NCI-H2107 treated with DMSO at 0.1 percent for 48 hours (cell line): ENCODE measurements at regions not wholly inside any gene's neighbourhood (a gene's known extent, or its start where the extent isn't known, plus 50 kb on each side); places are given as distances from the start of the nearest gene placed in this dataset.
A peak's percentile ranks its signal among the peaks of the same experiment; 100 is the strongest.
"Not testable (repeated sequence)": the region's sequence is repeated elsewhere in the genome, so short reads cannot be mapped to it uniquely, and the experiment has no call there.

Experiments used
- DNase-seq: peaks from one replicate; lab custom pipeline; 2025; ENCODE audit not compliant: unreplicated experiment; lab: John Stamatoyannopoulos, UW

DNA sequence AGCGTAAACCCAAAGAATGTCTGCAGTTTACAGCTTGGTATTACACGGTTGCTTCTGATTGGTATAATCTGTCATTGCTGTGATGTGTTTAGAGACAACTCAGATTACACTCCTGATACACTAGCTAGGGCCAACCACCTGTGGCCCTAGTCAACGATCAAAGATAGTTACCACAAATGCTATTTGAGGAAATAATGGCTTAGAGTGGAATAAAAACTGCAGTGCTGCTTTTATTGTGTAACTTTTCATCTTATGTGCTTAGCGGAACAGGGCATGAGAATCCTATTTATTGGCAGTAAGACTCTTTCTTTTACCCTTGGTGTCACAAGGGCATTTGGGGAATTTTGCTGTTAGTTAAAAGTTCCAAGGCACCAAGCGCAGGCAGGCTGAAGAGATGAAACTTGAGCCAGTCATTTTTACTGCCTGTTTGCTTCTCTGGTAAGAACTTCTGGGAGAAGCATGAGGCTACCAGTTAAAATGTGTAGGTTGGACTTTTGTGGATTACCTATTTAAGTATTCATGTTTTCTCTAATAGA lies 363.3 kb downstream of the KCNRG start:
- DNase-seq, result peak; percentile 61

DNA sequence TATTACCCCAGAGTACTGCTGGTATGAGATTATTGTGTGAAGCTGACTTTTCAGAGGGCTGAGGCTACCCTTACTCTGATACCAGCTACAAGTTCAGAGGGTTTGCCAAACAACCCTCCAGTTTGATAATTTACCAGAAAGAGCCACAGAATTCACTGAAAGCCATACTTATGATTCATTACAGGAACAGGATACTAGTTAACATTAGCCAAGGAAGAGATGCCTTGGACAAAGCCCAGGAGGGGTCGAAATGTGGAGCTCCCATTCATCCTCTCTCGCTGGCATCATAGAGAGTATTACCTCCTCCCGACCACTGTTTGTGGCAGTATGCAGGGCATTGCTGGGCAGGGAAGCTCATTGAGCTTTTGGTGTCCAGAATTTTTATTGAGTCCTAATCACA lies 364.3 kb downstream of the KCNRG start:
- no peak for DNase-seq

DNA sequence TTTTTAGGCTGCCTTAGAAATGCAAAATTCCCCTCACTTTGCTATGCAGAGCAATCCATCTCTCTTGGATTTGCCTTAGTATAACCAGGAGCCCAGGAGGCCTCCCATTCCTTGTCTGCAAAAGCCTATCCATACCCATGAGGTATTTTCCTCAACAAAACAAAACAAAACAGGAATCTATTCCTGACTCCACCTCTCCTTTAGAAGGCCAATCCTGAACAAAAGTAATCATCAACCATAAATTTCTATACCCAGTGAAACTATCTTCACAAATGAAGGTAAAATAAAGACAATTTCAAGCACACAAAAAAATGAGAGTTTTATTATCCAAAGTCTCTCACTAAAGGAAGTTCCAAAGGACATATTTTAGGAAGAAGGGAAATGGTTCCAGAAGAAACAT lies 365.7 kb downstream of the KCNRG start:
- DNase-seq, result no peak

DNA sequence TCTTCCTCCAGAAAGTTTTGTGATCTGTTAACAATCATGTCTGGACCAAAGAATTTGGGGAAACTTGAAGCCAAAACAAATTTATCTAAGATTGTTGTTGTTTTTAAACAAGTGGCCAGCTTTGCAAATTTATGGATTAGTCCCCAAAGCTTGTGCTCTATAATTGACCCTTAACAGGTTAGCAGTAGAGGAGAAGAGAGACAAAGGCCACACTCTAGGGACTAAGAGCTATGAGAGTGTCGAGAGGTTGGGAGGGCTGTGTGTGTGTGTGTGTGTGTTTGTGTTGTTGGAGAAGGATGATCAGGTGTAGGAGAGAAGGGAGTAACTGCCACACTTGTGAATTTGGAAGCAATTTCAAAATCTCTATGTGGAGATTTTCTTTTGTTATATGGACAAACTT lies 367.3 kb downstream of the KCNRG start:
- DNase-seq, result no peak

DNA sequence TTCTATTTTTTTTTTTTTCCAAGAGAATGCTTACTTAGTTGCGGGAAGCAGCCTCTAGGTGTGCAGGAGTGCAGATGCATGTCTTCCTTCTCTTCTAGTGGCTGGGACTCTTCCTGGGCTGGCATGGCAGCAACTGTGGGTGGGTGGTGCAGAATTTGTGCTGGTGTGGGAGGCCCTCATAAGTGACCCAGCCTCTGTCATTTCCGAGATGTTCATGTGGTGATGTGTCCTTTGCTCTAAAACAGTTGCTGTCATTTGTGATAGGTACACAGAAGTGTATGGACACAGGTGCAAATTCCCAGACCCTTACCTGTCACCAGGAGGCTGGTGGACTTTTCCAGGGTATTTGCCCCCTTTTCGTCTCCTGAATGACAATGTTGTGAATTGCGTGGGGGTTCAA lies 367.7 kb downstream of the KCNRG start:
- no peak for DNase-seq

DNA sequence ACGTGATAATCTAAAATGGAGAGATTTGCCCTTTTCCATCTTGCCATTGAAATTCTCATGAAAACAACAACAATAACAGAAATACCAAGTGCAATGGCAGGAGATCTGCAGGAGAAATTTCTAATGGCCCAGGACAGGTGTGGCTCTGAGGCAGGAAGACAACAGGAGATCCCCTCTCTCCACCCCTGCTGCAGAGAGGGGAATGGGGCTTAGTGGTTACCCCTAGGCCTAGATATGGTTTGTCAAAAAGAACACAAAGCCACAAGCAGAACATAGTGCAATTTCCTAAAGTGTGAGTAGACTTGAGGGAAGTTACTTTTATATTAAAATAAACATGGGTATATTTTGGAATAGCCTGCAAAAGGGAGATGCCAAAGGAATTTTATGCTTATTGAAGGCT lies 369.5 kb downstream of the KCNRG start:
- DNase-seq, result no peak

DNA sequence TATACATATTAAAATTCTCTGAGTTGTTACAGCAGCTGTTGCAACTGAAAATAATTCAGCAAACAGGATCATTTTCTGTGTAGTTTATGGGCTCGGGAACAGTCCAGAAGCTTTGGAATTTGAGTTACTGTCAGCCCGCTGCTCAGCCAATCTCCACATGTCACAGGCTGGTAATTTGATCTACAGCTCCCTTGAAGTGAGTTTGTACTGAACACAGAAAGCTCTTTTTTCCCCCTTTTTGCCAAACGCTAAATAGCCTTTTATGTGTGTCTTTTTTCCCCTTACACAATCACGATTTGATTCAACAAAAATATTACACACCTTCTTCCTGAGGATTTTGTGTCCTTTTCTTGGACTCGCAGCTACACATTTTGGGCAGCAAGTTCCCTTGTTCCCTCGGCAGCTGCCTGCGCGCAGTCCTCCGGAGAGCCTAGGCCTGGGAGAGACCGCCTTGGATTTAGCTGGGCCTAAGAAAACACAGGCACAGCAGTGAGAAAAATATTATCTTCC lies 371.4 kb downstream of the KCNRG start:
- DNase-seq, result peak; percentile 54

DNA sequence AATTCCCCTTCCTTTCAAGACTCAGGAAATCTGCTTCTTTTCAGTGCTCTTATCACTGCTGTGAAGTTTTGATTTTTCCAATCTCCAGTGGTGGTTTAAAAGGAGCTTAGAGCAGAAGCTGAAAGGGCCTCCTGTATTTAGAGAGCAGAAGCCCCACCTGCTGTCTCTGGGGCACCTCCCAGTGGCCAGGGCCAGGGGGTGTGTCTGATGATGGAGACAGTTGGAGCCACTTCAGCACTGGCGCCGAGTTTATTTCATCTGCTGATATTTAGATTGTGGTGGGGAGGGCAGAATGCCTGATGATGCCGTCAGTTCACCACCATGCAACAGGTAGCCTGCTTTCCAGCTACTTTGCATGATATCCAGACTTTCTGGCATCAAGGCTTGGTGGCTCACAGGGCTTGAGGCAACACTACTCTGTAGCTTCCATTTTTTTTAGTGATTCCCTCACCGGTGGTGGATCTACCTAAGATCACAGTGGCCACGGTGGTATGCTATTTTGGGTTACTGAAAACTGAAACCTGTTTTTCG lies 371.9 kb downstream of the KCNRG start:
- DNase-seq, result peak; percentile 69

DNA sequence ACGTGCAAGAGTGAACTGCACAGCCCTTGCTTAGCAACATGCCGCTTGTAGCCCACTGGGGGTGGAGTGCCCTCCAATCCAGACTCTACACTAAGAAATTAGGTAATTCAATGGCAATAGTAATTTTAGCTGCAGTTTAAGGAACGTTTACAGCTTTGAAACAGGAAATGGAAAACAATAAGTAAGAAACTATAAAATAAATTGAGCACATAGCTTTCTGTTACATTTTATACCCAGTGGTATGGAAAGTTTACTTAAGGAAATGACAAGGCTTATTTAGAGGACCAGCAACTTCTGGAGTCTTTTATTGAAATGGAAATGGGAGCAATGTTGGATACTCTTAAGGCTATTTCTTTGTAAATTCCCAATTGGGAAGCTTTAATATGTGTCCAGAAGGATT lies 373.2 kb downstream of the KCNRG start:
- no peak for DNase-seq

DNA sequence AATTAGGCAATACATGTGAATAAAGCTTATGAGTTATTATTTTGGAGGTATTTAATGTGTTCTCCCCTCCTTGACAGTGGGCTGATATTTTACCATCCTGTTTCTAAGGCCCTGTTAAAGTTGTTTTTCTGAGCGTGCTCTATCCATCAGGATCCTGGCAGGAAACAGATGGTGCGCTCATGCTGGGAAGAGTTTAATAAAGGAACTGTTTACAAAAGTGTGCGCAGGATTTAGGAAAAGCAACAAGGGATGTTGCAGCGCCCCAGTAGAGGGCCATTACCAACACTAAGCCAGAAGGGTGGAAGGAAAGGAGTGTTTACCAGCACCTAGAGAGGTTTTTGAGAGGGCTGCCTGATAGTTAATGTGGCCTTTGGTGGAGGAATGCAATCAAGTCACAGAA lies 374.5 kb downstream of the KCNRG start:
- DNase-seq, result peak; percentile 55

DNA sequence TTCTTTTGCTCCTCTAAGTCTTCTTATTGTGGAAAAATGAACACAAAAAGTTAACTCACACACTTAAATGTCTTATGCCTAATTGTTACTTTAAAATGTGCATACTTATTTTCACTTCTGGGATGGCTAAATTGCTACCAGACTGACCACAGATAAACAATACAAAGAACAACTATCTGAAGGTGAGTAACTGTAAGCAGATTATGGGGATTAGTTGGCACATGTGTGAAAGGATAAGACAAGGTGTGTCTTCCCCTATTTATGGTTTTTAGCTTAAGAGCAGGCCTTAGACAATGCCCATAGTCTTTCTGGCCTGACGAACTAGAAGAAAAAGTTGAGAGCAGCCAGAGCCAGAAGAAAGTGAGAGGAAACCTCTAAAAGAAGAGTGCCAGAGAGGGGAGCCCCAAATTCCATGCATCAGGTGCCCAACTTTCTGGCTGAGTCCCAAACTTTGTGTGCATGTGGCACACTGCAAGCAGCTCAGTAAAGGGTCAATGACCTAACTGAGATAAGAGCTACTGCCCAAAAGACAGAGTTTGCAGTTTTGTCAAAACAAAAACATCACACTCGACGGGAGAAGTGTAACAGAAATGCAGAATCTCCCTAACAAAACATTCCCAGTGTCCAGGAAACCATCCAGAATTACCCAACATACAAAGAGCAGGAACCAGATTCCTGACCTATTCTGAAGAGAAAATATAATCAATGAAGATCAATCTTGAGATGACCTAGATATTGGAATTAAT lies 375.4 kb downstream of the KCNRG start:
- no peak for DNase-seq

DNA sequence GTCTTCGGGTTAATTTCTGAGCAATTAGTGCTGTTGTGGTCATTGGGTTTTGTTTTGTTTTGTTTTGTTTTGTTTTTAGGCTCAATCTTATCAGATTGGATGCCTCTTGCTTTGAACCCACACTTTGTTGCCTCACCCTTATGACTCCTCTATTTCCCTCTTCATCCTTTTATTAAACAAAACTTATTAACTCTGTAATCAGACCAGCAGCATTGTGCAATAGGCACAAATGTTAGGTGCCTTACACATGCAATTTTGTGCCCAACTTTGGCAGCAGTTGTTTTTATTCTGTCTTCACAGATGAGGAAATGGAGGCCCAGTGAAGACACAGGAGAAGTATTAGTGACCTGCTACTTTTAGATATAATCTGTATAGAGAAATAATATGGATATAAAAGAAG lies 377.7 kb downstream of the KCNRG start:
- no peak for DNase-seq

DNA sequence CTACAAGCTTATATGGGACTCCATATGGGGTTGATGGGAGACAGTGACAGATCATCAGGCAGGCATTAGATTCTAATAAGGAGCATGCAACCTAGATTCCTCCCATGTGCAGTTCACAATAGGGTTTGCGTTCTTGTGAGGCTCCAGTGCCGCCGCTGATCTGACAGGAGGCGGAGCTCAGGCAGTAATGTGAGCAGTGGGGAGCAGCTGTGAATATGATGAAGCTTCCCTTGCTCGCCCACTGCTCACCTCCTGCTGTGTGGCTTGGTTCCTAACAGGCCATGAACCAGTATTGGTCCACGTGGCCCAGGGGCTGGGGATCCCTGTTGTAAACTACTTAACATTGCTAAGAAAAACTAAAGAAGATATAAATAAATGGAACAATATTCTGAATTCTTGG lies 378.4 kb downstream of the KCNRG start:
- peak; percentile 37 for DNase-seq

DNA sequence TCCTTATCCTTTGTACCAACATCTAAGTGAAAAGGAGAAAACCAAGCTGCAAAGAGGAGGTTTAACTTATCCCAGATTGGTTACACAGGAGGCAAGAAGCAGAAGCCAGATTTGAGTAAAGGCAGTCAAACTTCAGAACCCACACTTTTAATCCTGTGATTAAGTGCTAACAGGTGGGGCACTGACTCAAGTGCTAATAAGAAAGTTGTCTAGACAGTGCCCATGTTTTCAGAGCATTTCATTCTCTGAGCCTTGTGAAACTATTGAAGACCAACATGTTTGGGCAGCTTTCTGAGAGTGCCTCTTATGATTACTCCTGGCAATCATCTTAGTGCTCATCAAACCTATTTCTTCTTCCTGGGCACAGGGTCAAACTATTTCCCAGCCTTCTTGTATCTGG lies 380.8 kb downstream of the KCNRG start:
- no peak for DNase-seq

DNA sequence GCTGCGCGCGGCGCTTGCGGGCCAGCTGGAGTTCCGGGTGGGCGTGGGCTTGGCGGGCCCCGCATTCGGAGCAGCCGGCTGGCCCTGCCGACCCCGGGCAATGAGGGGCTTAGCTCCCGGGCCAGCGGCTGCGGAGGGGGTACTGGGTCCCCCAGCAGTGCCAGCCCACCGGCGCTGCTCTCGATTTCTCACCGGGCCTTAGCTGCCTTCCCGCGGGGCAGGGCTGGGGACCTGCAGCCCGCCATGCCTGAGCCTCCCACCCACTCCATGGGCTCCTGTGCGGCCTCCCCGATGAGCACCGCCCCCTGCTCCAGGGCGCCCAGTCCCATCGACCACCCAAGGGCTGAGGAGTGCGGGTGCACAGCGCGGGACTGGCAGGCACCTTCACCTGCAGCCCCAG lies 381.4 kb downstream of the KCNRG start:
- DNase-seq, result not testable (repeated sequence)

DNA sequence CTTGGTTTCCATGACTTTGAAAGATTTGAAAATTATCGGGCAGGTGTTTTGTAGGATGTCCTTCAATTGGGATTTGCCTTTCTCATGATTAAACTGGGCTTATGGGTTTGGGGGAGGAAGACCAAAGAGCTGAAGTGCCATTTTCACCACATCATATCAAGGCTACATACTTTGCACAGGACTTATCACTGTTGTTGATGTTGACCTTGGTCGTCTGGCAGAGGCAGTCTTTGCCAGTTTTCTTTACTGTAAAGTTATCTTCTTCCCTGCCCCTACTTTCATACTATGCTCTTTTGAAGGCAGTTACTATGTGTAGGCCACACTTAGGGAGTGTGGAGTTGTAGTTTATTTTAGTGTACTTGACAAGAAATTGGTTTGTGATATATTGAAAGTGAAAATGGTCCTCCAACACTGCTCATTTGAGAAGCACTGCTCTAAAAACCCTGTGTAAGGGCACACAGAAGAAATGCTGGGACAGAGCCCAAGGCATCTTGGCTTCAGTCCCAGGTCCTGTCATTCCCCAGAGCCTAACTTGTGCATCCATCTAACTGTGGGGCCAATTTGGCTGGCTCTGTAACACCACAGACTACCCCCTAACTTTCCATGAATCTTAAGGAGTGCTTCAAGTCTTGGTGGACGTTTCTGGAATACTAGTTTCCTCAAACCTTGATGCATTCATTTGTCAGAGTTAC lies 384.9 kb downstream of the KCNRG start:
- DNase-seq, result no peak

DNA sequence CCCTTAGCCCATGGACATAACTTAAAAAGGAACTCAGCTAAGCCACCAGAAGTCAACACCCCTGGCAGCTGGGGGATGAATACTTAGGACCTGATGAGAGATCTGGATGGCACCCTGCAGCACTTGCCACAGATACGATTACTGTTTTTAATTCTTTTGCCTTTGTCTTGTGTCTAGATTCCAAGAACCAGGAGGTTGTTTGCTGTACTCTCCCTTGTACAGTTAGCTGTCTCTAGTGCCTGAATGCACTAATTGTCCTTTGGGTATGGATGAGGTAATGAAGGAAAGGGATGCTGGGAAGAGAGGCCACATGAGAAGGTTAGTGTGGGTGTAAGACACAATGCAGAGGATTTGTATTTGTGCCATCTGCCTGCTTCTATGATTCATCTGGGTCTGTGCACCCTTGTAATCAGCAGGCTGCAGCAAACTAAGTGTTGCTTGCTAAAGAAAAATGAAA lies 385.8 kb downstream of the KCNRG start:
- peak; percentile 45 for DNase-seq

DNA sequence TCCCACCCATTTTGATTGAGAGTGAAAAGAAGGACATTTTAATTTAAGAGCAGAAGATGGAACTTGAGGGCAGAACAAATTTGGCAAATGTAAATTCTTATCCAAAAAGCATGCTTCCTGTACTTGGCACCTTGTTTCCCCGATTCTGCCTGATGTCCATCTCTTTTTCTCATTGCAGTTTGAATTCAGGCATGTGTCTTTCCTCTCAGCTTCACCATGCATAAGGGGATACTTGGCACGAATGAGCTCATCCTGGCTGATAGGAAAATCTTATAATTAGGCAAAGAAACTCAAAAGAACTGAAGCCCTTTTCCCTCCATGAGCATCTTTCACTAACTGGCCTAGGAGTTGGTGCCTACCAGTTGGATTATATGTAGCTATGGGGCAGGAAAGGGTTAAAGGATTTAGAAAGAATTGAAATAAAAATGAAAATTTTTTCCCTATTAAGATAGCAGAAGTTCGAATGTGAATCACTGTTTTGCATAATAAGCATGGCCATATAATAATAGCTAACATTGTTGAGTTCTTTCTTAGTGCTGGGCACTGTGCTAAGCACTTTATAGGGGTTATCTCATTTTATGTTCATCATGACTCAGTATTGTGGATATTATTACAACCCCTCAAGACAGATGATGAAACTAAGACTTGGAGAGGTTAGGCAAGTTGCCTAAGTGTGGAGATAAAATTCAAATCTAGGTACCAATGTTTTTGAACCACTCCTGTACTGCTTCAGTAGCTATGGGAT lies 386.6 kb downstream of the KCNRG start:
- no peak for DNase-seq

DNA sequence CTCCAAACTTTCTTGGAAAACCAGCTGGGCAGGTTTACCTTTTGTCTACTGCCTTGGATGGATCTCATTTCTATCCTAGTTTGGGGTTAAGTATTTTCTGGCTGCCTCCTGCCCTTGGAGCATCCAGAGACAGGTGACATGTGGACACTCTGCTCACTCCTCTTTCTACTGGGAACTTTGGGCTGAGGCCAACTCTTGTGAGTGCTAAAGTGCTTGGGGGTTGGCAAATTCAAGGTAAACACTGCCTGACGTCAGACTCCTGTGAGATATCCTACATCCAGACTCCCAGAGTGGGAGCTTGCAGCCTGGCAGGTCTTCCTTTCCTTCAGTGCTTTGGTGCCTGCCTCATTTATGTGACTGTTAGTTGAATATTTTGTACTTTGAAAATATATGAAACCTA lies 388.1 kb downstream of the KCNRG start:
- peak; percentile 84 for DNase-seq

DNA sequence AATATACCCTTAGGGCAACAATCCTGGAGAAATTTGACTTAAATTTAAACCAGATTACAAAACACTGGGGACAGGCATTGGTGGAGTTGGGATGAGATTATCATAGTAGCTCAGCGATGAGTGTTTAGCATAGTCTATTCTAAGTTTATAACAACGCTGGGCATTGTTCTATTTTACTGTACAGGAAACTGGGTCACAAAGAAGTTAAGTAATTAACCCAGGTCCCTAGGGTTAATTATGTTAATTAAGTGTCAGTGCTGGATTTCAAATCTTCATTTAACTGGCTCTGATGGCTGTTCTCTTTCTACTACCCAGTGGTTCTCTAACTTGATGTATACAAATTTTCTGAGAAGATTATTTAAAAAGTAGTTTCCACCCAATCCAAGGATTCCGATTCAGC lies 388.9 kb downstream of the KCNRG start:
- no peak for DNase-seq

DNA sequence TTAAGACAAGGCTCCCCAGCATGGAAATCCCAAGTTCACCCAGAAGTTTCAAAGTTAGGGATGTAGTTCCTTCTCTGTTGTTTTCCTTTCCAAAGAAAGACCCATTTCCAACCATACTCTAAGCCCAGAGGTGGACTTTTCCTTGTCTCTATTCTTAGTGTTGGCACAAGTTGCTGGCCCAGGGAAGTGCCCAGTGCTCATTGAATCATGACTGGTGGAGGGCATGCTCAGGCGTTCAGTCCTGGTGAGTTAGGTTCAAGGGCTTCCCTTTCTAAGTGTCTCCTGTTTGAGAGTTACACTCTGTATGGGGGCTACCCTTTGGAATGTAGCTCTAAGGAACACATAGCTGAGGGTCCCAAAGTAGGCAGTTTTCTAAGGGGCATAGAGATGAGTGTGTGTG lies 389.5 kb downstream of the KCNRG start:
- no peak for DNase-seq
